GM11168 (cell line): ENCODE measurements at regions not wholly inside any gene's neighbourhood (a gene's known extent, or its start where the extent isn't known, plus 50 kb on each side); places are given as distances from the start of the nearest gene placed in this dataset.

Experiments
- in situ Hi-C: fragments of 300-500 bp; cut with MboI; formaldehyde crosslinking; loops from one replicate; pipeline ENCODE4 v1.12.0; 2022; ENCODE audit warnings: low sequenced_read_pairs; ENCODE audit not compliant: unreplicated experiment

DNA sequence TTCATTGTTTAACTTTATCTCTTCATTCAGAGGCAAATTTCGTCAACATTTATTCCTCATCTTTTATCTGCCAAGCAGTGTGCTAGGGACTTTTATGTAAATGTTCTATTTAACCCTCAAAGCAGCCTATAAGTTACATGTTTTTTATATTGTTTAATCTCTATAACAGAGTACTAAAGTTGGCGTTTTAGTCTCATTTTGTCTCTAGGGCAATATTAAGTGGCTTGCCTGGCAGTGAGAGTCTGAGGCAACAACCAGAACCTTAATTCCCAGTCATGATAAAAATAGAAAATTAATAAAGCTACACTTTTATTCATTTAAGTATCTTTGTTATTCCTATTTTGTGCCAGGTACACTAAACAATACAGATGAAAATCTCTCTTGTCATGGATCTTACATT is 994.3 kb upstream of the ADGRL2 start:
- in situ Hi-C loops = no loop called here

DNA sequence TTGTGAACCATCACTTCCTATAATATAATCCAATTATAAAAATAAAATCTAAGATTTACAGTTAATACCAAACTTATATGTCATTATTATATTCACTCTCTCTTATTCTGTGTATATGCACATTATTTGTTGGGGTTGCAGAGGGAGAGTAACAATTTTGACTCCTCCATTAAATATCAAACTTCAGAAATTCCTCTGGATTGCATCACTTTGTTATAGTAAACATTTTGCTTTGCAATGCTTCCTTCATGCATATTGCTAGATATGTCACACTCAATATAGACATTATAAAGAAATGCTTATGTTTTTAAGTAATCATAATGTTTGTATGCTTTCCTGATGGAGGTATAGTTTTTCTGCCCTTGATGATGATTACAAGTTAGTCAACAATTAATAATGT is 999.0 kb upstream of the ADGRL2 start:
- in situ Hi-C loops = no loop called here

DNA sequence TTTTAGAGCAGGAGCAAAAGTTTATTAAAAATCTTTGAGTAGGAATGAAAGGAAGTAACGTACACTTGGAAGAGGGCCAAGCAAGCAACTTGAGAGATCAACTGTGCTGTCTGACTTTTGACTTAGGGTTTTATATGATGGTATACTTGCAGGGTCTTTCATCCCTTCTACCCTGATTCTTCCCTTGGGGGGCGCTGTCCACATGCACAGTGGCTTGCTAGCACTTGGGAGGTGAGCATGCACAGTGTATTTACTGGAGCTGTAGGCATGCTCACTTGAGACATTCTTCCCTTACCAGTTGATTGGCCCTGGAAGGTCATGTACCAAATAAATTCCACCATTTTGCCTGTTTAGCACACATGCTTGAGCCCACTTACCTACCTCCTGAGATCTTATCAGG is 1001.3 kb upstream of the ADGRL2 start:
- in situ Hi-C loops = no loop called here

DNA sequence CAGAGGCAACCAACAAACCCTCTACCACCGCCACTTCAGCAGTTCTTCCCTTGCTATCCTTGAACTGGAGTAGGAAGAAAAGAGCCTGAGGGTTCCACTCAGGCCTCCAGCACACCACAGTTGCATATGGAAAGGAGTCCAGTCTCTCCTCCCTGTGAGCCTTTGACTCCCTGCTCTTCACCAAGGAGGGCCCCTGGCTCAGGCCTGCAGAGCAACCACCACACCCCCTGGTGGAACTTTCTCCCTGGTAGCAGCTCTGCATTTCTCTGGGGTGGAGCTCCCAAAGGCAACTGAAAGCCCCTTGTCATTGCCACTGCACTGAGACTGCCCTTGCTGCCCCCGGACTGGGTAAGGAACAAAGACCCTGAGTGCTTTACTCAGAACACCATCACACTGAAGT is 1021.5 kb upstream of the ADGRL2 start:
- in situ Hi-C loops = no loop called here

DNA sequence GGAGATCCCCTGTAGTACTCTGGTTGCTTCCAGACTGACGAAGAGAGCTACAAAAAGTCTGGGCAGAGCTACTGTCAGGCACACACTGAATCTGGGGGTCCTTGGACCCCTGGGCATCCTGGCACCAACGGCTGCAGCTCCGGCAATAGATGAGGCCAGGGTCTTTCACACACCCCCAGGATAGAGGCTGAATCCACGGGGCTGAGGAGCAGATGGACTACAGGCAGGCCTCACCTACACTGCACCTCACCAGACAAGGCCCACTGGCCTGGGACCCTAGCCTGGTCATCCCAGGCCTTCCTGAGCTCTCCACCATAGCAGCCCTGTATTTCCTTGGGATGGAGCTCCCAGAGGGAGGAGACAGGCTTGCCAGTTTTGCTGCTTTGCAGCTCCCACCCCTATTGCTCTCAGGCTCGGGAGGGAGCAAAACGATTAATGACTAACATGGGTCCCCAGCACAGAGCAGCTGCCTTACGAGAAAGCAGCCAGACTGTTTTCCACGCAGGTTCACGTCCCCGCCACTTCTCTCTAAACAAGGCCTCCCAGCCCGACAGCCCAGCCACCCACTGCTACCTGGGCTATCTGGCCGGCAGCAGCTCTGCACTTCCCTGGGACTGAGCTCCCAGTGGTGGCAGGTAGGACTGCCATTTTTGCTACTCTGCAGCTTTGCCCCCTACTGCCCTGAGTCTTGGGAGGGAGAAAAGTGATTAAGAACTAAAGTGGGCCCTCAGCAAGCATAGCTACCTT is 1022.5 kb upstream of the ADGRL2 start:
- in situ Hi-C loops = no loop called here

DNA sequence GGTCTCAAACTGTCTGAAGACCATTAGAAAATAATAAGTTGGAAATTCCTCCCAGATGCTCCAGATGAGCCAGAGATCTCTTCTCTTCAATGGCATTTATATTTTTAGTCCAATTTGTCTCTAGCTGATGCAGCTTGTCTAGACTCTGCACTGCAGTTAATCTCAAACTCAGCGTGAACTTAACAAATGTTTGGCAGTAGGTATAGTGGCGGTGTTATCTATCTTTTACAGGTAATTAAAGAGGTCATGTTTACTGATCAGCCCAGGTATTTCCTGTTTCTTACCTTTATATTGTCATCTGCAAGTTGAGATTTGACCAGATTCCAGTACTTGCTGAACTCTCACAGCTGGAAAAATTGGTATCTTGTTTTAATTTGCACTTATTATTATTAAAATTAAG is 1024.5 kb upstream of the ADGRL2 start:
- in situ Hi-C loops = no loop called here

DNA sequence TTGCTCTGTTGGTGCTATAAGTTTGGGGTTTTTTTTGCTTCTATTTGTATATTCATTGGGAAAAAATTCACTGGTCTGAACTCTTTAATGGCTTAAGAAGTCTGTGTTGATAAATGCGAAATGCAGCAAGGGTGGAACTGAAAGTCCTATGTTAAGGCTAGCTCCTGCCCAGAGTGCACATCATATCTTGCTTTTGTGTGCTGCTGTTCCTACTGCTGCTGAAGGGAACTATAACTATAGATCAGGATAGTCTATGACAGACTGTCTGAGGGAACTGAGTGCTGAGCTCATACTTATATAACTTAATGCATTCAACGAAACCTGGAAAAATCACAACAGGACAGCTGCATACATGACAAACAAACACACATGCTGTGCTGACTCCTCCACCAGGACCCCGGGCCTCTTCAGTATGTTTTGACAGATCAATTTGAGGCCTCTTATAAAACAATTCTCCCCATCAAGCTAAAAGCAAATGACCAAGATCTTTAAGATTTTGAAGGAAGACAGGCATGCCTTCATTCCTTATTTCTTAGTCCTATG is 1031.5 kb upstream of the ADGRL2 start:
- in situ Hi-C loops = no loop called here

DNA sequence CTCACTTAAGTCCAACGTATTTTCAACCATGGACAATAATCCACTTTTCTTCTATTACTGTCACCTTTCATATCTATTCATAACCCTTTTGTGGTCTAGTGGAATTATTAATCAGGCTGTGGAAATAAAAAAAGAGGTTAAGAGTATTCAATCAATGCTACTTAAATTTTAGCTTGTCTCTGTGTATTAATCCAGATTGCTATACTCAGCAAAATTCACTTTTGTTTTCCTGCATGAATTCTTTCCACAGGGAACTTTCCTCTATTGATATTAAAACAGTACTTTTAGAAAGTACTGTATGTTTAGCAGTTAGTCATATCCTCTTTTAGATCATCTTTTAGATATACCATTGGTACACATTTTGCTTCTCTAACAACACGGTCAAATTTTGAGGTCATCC is 1033.0 kb upstream of the ADGRL2 start:
- in situ Hi-C loops = no loop called here

DNA sequence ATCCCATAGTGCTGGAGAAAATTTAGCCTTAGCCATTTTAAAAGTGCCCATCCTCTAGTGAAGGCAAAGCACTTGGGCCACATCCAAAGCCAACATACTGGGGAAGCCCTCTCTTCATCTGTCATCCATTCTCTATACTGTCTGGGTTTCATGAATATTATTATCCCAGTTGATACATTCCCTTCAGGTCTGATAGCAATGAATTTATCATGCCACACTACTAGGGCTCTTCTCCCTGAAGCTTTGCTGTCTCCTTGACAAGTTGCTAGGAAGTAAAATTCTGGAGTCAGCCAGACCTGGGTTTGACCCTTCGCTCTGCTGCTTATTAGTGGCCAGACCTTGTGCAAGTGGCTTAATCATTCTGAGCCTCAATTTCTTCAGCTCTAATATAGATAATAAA is 1041.4 kb upstream of the ADGRL2 start:
- in situ Hi-C loops = no loop called here

DNA sequence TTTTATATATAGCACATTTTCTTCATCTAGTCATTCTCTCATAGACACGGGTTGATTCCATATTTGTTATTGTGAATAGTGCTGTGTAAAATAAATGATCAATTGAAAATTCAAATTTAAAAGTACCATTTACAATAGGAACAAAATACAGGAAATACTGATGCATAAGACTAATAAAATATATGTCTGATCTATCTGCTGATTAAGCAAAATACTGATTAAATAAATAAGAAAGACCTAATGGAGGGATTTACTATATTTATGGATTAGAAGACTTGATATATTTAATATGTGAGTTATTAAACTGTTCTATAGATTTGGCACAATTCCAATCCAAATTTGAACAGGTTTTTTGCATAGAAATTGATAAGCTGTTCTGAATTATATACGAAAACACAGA is 1044.8 kb upstream of the ADGRL2 start:
- in situ Hi-C loops = no loop called here

DNA sequence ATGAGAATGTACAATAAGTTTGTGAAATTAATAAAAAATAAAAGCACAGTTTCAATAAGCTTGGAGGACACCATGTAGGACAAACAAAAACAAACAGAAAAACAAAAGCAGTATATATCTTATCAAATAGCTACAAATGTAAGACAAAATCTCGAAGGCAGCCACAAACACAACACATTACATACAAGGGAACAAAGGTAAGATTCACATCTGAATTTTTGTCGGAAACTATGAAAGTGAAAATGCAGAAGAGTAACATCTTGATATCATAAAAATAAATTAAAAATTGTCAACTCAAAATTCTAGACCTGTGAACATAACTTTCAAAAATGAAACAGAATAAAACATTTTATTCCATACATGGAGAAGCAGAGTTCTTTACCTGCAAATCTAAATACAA is 1049.5 kb upstream of the ADGRL2 start:
- in situ Hi-C loops = no loop called here

DNA sequence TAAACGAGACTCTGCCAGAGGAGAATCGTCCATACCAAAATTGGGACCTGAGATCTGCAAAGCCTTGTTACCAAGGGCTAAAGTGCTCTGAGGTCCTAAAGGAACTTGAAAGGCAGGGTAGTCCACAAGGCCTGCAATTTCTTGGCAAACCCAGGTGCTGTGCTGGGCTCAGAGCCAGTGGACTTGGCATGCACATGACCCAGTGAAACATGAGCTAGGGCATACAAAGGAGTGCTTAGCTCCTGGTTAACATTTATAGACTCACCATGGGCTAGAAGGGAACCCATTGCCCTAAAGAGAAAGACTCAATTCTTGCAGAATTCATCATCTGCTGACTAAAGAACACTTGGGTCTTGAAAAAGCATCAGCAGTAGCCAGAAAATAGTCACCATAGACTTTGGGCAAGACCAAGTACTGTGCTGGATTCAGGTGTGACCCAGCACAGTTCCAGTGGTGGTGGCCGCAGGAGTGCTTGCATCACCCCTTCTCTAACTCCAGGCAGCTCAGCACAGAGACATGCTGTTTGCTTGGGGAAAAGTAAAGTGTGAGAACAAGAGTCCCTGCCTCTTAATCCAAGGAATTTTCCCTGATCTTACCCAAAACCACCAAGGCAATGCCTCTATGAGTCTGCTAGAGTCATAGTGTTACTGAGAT is 1069.4 kb upstream of the ADGRL2 start:
- in situ Hi-C loops = no loop called here

DNA sequence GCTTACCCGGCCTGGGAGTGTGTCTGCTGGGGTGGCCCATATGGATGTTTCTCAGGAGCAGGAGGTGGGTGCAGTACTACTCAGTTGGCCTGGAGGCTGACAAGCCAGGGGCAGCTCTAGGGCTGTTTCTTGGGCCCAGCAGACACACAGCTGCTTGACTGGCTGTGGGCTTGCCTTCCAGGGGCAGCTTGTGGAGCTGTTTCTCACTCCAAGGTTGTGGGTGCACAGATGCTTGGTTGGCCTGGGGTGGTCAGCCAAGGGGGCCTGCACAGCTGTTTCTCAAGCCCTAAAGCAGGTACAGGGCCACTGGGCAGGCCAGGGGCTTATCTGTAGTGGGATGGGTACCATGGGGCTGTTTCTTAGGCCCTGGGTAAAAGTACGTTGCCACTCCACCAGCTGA is 1078.1 kb upstream of the ADGRL2 start:
- in situ Hi-C loops = no loop called here

DNA sequence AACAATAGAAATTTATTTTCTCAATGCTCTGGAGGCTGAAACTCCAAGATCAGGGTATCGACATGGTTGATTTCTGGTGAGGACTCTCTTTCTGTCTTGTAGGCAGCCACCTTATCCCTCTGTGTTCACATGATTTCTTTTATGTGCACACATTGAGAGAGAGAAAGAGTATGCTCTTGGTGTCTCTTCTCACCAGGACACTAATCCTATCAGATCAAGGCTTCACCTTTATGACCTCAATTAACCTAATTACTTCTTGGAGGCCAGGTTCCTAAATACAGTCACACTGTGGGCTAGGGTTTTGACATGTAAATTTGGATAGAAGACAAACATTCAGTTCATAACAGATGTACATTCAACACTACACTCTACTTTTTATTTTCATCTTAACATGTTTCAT is 1094.2 kb upstream of the ADGRL2 start:
- in situ Hi-C loops = no loop called here

DNA sequence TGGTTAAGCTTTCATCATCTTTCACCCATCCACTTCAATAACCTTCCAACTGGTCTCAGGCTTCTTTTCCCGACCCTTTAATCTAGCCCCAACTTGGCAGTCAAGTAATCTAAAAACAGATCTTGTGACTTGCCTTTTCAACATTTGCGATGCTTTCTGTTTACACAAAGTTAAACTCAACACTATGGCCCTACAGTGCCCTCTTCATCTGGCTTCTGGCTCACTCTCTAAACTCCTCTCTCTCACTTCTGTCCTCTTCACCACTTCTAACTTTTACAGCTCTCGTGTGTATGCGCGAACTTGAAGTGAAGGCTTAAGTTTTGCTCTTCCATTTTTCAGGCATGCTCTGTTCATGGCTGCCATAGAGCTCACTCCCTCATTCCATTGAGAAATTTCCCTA is 1122.3 kb upstream of the ADGRL2 start:
- in situ Hi-C loops = no loop called here

DNA sequence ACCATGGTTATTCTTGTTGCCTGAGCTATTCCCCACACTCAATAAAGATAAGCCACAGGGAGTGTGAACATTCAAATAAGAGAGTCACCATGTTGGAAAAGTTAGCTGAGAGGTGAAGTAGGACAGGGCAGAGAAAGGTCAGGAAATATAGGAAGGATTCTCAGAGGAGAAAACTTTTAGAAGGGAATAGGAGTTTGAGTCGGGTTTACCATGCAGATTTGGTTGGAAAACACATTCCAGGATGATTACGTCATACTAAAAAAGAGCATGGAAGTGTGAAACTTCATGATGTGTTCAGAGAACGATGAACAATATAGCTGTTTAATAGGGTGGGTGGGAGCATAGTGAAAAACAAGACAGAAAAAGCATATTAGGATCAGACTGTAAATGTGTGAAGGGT is 1125.3 kb upstream of the ADGRL2 start:
- in situ Hi-C loops = no loop called here

DNA sequence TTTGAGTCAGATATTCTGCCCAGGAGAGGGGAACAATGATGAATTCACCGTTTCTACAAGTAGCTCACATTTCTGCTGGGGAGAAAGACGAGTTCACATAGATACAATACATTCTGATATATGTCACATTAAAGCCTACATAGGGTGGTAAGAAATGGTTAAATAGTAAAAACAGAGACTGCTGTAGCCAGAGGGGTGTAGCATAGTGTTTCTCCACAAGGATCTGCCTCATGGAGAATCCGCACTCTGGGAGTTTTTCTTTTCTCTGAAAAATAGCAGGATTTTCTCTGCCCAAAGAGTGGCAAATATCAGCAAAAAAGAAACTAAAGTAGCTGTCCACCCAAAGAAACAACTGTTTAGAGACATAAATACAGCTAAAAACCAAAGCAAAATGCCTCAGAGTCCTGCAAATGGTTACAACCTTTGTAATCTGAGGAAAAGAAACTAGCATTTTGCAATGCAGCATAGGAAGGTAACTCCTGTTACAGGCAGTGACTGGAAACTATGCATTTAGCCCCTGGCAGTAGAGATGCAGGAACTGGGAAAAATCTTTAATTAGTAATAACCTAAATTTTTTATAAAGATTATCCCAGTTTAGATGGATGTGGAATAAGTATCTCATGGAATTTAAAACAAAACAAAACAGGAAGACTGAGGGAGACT is 1126.7 kb upstream of the ADGRL2 start:
- in situ Hi-C loops = no loop called here

DNA sequence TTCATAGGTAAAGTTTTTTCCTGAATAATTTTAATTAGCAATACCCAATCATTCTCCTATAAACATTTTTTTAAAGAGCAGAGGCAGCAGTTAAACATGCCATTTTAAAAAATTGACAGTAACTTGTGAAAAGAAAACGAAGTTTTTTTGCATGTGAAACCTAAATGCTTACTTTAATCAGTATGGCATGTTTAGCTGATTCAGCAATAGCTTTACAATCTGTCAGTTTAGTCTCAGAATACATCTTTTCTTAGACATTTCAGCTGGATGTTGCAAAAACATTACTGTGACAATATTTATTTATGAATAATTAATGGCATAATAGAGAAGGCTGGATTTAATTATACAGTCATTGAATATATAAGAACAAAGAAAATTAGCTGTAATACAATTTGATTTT is 1132.4 kb upstream of the ADGRL2 start:
- in situ Hi-C loops = no loop called here

DNA sequence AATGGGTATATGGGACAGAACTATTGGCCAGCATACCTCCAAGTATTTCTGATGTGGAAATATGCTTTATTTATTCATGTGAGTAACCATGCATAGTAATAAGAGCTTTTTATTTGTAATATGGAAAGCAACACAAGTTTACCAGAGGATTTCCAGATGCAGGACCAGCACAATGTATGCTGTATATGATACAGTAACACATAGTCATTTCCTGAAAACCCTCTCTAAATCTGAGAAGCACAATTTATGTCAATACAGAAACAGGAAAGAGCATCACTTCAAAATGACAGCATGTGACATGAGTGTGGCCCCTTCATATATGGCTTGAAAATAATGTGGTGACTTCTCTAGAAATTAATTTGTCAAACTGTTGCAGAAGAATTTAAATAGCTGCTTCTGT is 1134.7 kb upstream of the ADGRL2 start:
- in situ Hi-C loops = no loop called here

DNA sequence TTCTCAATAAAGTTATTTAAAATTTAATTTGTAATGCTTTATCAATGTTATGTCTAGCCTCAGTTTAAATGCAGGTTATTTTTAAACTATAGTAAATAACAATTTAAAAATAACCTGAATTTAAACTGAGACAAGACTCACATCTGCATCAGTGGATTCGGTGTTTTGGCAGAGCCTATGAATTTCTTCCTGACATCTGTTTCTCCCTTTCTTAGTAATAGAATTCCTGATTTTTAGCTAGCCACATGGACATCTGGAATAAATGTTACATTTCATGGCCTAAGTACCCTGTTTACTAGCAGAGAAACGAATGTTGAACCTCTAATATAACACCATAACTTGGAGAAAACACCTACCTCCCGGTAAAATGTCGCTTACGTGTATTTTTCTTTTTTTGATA is 1141.6 kb upstream of the ADGRL2 start:
- in situ Hi-C loops = no loop called here

DNA sequence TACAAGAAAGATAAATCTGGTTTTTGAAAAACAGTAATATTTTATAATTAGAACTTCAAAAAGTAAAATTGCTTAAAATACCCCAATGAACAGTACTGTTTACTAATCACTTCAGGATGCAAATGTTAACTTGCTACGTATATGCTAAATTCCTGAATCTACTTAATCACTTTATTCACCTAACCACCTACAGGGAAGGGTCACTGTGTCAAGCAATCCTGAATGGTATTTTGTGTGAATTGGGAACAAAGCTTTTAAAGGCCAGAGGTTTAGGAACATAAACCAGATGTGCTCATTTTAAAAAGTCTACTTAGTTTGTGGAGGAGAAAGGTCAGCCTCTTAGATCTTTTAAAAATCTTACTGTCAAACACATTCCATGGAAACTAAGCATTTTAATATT is 1143.0 kb upstream of the ADGRL2 start:
- in situ Hi-C loops = no loop called here
